Neural crest cell (in vitro differentiated cells): ENCODE measurements at regions not wholly inside any gene's neighbourhood (a gene's known extent, or its start where the extent isn't known, plus 50 kb on each side); places are given as distances from the start of the nearest gene placed in this dataset. TPM values are rescaled to one million over a fixed set of nuclear protein-coding genes. Genes with fewer than 3 reads are reported as not detected.

ENCODE experiments used
- DNase-seq: peaks from one replicate; pipeline ENCODE4 v3.0.0; 2021; ENCODE audit warnings: low read depth, mixed read lengths, low spot score
- H3K27ac Mint-ChIP-seq: one replicate; pipeline ENCODE4 v1.8.0; 2021; ENCODE audit warnings: mild to moderate bottlenecking, mixed read lengths; ENCODE audit not compliant: unreplicated experiment
- H3K27me3 Mint-ChIP-seq: 2 replicates; pipeline ENCODE4 v1.8.0; 2021; ENCODE audit warnings: low read depth, mild to moderate bottlenecking, mixed read lengths
- H3K36me3 Mint-ChIP-seq: 2 replicates; pipeline ENCODE4 v1.8.0; 2021; ENCODE audit warnings: low read depth, mild to moderate bottlenecking, mixed read lengths
- H3K4me1 Mint-ChIP-seq: 2 replicates; pipeline ENCODE4 v1.8.0; 2021; ENCODE audit warnings: mixed read lengths
- H3K4me3 Mint-ChIP-seq: one replicate; pipeline ENCODE4 v1.8.0; 2021; ENCODE audit warnings: mild to moderate bottlenecking, mixed read lengths
- H3K9me3 Mint-ChIP-seq: 2 replicates; pipeline ENCODE4 v1.8.0; 2021; ENCODE audit warnings: mixed read lengths
- microRNA-seq: library from miRNA; unstranded; fragments of <30 nt; microRNA quantifications from one replicate; pipeline ENCODE4, GENCODE V29; 2020
- TF ChIP-seq, protein P1 (sequence below): fragments of 200-600 bp; sonication (generic); conservative IDR thresholded peaks from 2 replicates; pipeline ENCODE4 v1.5.0; 2021; ENCODE audit warnings: antibody characterized with exemption, mild to moderate bottlenecking

DNA sequence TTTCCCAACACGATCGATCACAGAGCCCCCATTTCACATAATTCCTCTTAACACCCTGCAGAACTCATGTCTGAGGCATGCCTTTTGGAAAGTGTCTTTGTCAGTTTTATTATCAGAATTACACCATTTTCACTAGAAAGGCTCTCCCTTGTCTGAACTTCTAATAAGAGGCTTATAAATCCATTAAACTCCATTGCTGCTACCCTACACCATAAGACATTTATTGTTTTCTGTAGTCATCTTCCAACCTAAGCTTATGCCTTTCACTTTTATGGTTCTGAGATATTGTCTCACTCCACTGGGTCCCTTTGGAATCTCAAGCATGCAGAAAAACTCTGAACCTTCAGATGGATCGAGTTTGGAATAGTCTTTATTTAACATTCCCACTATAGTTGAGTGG lies 50.2 kb upstream of the TPM1 start:
- H3K27ac Mint-ChIP-seq, result no peak overlapping the region
- no peak for DNase-seq
- H3K9me3 Mint-ChIP-seq, result peaks cover 3% of the 10 kb centered on the region
- no peaks in the 10 kb centered on the region for H3K27me3 Mint-ChIP-seq
- H3K36me3 Mint-ChIP-seq, result no peaks in the 10 kb centered on the region
- H3K4me3 Mint-ChIP-seq, result no peak overlapping the region
- TF ChIP-seq, protein P1, sequence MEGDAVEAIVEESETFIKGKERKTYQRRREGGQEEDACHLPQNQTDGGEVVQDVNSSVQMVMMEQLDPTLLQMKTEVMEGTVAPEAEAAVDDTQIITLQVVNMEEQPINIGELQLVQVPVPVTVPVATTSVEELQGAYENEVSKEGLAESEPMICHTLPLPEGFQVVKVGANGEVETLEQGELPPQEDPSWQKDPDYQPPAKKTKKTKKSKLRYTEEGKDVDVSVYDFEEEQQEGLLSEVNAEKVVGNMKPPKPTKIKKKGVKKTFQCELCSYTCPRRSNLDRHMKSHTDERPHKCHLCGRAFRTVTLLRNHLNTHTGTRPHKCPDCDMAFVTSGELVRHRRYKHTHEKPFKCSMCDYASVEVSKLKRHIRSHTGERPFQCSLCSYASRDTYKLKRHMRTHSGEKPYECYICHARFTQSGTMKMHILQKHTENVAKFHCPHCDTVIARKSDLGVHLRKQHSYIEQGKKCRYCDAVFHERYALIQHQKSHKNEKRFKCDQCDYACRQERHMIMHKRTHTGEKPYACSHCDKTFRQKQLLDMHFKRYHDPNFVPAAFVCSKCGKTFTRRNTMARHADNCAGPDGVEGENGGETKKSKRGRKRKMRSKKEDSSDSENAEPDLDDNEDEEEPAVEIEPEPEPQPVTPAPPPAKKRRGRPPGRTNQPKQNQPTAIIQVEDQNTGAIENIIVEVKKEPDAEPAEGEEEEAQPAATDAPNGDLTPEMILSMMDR, result no peak
- H3K4me1 Mint-ChIP-seq, result peaks cover 8% of the 10 kb centered on the region

Small RNAs in the stretch of these regions (microRNA-seq; reads per million reads assigned to microRNA genes)
- gene MIR190A (278 reads per million, percentile 69 among the genes with 10 or more reads in this experiment), gene MIR6085 (not detected), gene MIR8067 (not detected)
